Thyroid gland (tissue), 4 donors: ENCODE measurements at regions not wholly inside any gene's neighbourhood (a gene's known extent, or its start where the extent isn't known, plus 50 kb on each side); places are given as distances from the start of the nearest gene placed in this dataset.

Source experiments
- CTCF ChIP-seq, 6 experiments: fragments of 200-600 bp in 3 of 6; fragments of 450-650 bp in 3 of 6; sonication (generic) in 3 of 6; IDR thresholded peaks; one replicate each; pipeline ENCODE4 v1.5.1; 2016 to 2019; ENCODE audit warnings: antibody characterized with exemption in 6 of 6, mild to moderate bottlenecking in 2 of 6, inconsistent platforms in 1 of 6, moderate library complexity in 1 of 6
- POLR2A ChIP-seq, 2 donors: fragments of 450-650 bp; IDR thresholded peaks; one replicate each; pipeline ENCODE4 v1.6.1; 2017; ENCODE audit warnings: antibody characterized with exemption in 2 of 2, mild to moderate bottlenecking in 2 of 2, moderate library complexity in 1 of 2

GRCh38 chr6:26187981-26188635 is 100.9 kb downstream of the HFE start:
- TF ChIP-seq CTCF (IDR thresholded peaks at IDR 0.05): no peak
- TF ChIP-seq POLR2A (IDR thresholded peaks at IDR 0.05): no peak
